HepG2 (cell line): ENCODE measurements at regions not wholly inside any gene's neighbourhood (a gene's known extent, or its start where the extent isn't known, plus 50 kb on each side); places are given as distances from the start of the nearest gene placed in this dataset.

ENCODE experiments used
- ATAC-seq: fragments of 200-7000 bp; cut with Tn5 transposase; 3 replicates; pipeline ENCODE4 v1.9.1; 2020; ENCODE audit warnings: mild to moderate bottlenecking, moderate library complexity
- BruUV-seq: library from RNA; stranded (reverse); fragments of 400-500 nt; replicated peaks from 2 replicates; lab custom pipeline; 2021; lab: Mats Ljungman, UMichigan
- CTCF ChIA-PET: fragments of 300-600 bp; formaldehyde crosslinking; extraction: SDS; loops from one replicate; lab custom pipeline; 2021; ENCODE audit warnings: low total read pairs, inconsistent platforms, low intra/inter-chr PET ratio; lab: Yijun Ruan, JAX
- POLR2A ChIA-PET: fragments of 350-600 bp; sonication (Branson Sonifier 250); formaldehyde crosslinking; loops from one replicate; lab custom pipeline; 2020; ENCODE audit warnings: antibody characterized with exemption, inconsistent platforms; lab: Yijun Ruan, JAX
- DNase-seq: peaks from one replicate; pipeline ENCODE4 v3.0.0-alpha.2; 2015; ENCODE audit warnings: low spot score
- FAIRE-seq: peaks from 3 replicates; lab custom pipeline; 2011; peaks lifted over from hg19 to GRCh38; lab: Jason Lieb, UNC
- H2AFZ ChIP-seq: one replicate; pipeline ENCODE4 v1.6.1; 2011; ENCODE audit warnings: low read length, inconsistent platforms
- H3K27ac ChIP-seq: fragments of 300-600 bp; 3 replicates; pipeline ENCODE4 v1.8.0; 2011; ENCODE audit warnings: mixed run types, mild to moderate bottlenecking, mixed read lengths, low read length, inconsistent platforms; ENCODE audit not compliant: insufficient read depth; ENCODE audit errors: extremely low read length
- H3K27me3 ChIP-seq, 2 experiments: fragments of 200-600 bp in 1 of 2; 2 replicates in 1 of 2; 3 replicates in 1 of 2; pipeline versions ENCODE4 v1.6.0 to v1.8.0; 2011; ENCODE audit warnings: low read length in 2 of 2, mild to moderate bottlenecking in 2 of 2, moderate library complexity in 2 of 2, inconsistent platforms in 1 of 2; ENCODE audit not compliant: insufficient read depth in 2 of 2, control insufficient read depth in 1 of 2
- H3K36me3 ChIP-seq, 2 experiments: fragments of 200-600 bp in 1 of 2; replicated peaks in 1 of 2; 2 replicates in 1 of 2; 3 replicates in 1 of 2; pipeline versions ENCODE4 v1.5.1 to v1.8.0; 2011; ENCODE audit warnings: low read length in 2 of 2, inconsistent platforms in 1 of 2; ENCODE audit not compliant: insufficient read depth in 2 of 2, control insufficient read depth in 1 of 2
- H3K4me1 ChIP-seq: 2 replicates; pipeline ENCODE4 v1.5.1; 2012; ENCODE audit warnings: low read length, inconsistent platforms; ENCODE audit not compliant: insufficient read depth
- H3K4me2 ChIP-seq: 2 replicates; pipeline ENCODE4 v1.6.0; 2011; ENCODE audit warnings: low read depth, low read length, inconsistent platforms
- H3K4me3 ChIP-seq, 3 experiments: fragments of 200-600 bp in 1 of 3; sonication (generic), shearing (Covaris generic) in 1 of 3; replicated peaks in 1 of 3; 2 replicates each; pipeline ENCODE4 v1.5.1; 2011 to 2016; ENCODE audit warnings: low read length in 3 of 3, inconsistent platforms in 2 of 3, low read depth in 2 of 3, mild to moderate bottlenecking in 2 of 3, control low read depth in 1 of 3, mixed read lengths in 1 of 3; ENCODE audit not compliant: insufficient read depth in 1 of 3
- H3K79me2 ChIP-seq: one replicate; pipeline ENCODE4 v1.6.1; 2011; ENCODE audit warnings: low read length, inconsistent platforms; ENCODE audit not compliant: insufficient read depth
- H3K9ac ChIP-seq: 2 replicates; pipeline ENCODE4 v1.6.0; 2011; ENCODE audit warnings: mild to moderate bottlenecking, low read depth, low read length, inconsistent platforms; ENCODE audit not compliant: insufficient read depth
- H3K9me3 ChIP-seq: 2 replicates; pipeline ENCODE4 v1.5.1; 2012; ENCODE audit warnings: mild to moderate bottlenecking, low read length
- H4K20me1 ChIP-seq: 2 replicates; pipeline ENCODE4 v1.6.0; 2011; ENCODE audit warnings: inconsistent platforms, mild to moderate bottlenecking, low read length, moderate library complexity; ENCODE audit not compliant: insufficient read depth
- HNRNPUL1 ChIP-seq: fragments of 200-400 bp; formaldehyde crosslinking; IDR thresholded peaks from 2 replicates; pipeline ENCODE4 v1.6.1; 2017; ENCODE audit warnings: low read depth, mild to moderate bottlenecking, low read length, moderate library complexity
- PBX3 ChIP-seq: sonication (generic); formaldehyde crosslinking; IDR thresholded peaks from 2 replicates; pipeline ENCODE4 v1.8.1; 2023; ENCODE audit warnings: missing genetic modification reagents, inconsistent platforms, borderline replicate concordance
- PREB ChIP-seq: sonication (generic); formaldehyde crosslinking; IDR thresholded peaks from 2 replicates; pipeline ENCODE4 v1.4.0; 2020; ENCODE audit warnings: missing genetic modification reagents
- SMARCC2 ChIP-seq: fragments of 450-650 bp; IDR thresholded peaks from 2 replicates; pipeline ENCODE4 v1.6.1; 2017; ENCODE audit warnings: antibody characterized with exemption, mild to moderate bottlenecking
- TFAP4 ChIP-seq: sonication (generic); IDR thresholded peaks from 2 replicates; pipeline ENCODE4 v1.6.1; 2016; ENCODE audit warnings: low read depth, borderline replicate concordance
- whole genome bisulfite sequencing: methylation state at CpG from one replicate; pipeline ENCODE4 v1.1.6; 2017; ENCODE audit warnings: low lambda C conversion rate; 5-methylcytosine and 5-hydroxymethylcytosine counted together
- in situ Hi-C: cut with HindIII; loops from 2 replicates; pipeline ENCODE4 v1.10.0; 2017; ENCODE audit warnings: low pct_unique_long_range_greater_than_20kb; ENCODE audit not compliant: extremely low pct_ligation_motif_present
- intact Hi-C: fragments of 100-400 bp; cut with micrococcal nuclease; formaldehyde crosslinking; loops from one replicate; pipeline ENCODE4 v1.10.0; 2022; ENCODE audit not compliant: unreplicated experiment

GRCh38 chr5:89988998-89989655 is 420.4 kb downstream of the CETN3 start:
- Histone ChIP-seq H3K27ac (no peak overlapping the region), H3K9ac (no peak overlapping the region), H2AFZ (no peak overlapping the region), H3K4me2 (no peak overlapping the region), H4K20me1 (no peaks in the 10 kb centered on the region), H3K27me3 (no peaks in the 10 kb centered on the region), H3K9me3 (peaks cover 18% of the 10 kb centered on the region), H3K4me3 (no peak overlapping the region), H3K36me3 (no peaks in the 10 kb centered on the region), H3K4me1 (no peaks in the 10 kb centered on the region), H3K79me2 (no peaks in the 10 kb centered on the region)
- no peak for DNase-seq
- intact Hi-C loops, result no loop called here
- ChIA-PET CTCF (no interaction called here), POLR2A (no interaction called here)
- ATAC-seq, result no peak
- no peak for FAIRE-seq
- no peak for TF ChIP-seq PREB
- no peak for TF ChIP-seq TFAP4
- TF ChIP-seq SMARCC2, result no peak
- TF ChIP-seq HNRNPUL1, result no peak
- no peak for TF ChIP-seq PBX3 (CRISPR knock-in tag)
- in situ Hi-C loops, result no loop called here
- 2% methylated on average over 5 of the region's 5 CpGs for WGBS
- no TSS peak for BruUV-seq
